HEK293T (cell line): ENCODE measurements at regions not wholly inside any gene's neighbourhood (a gene's known extent, or its start where the extent isn't known, plus 50 kb on each side); places are given as distances from the start of the nearest gene placed in this dataset.
"Not testable (repeated sequence)": the region's sequence is repeated elsewhere in the genome, so short reads cannot be mapped to it uniquely, and the experiment has no call there.

Experiments
- CTCF ChIA-PET: fragments of 350-600 bp; formaldehyde crosslinking; extraction: SDS; loops from one replicate; lab custom pipeline; 2021; ENCODE audit warnings: antibody characterized with exemption, inconsistent platforms; lab: Yijun Ruan, JAX
- POLR2A ChIA-PET: fragments of 350-600 bp; formaldehyde crosslinking; extraction: SDS; loops from one replicate; lab custom pipeline; 2020; ENCODE audit warnings: antibody characterized with exemption, inconsistent platforms; lab: Yijun Ruan, JAX
- DNase-seq: peaks from one replicate; pipeline ENCODE4 v3.0.0; 2012; ENCODE audit warnings: mixed read lengths; ENCODE audit errors: extremely low spot score
- ARNT ChIP-seq: fragments of 450-650 bp; IDR thresholded peaks from 2 replicates; pipeline ENCODE4 v1.6.1; 2017; ENCODE audit warnings: mild to moderate bottlenecking
- BHLHE40 ChIP-seq: fragments of 450-650 bp; IDR thresholded peaks from 2 replicates; pipeline ENCODE4 v1.6.1; 2016; ENCODE audit warnings: mild to moderate bottlenecking, moderate library complexity, borderline replicate concordance
- CTBP1 ChIP-seq: fragments of 450-650 bp; IDR thresholded peaks from 2 replicates; pipeline ENCODE4 v1.6.1; 2016; ENCODE audit warnings: borderline replicate concordance
- ELF4 ChIP-seq: fragments of 450-650 bp; IDR thresholded peaks from 2 replicates; pipeline ENCODE4 v1.6.1; 2017; ENCODE audit warnings: antibody characterized with exemption
- FOXA1 ChIP-seq: fragments of 450-650 bp; IDR thresholded peaks from 2 replicates; pipeline ENCODE4 v1.6.1; 2016; ENCODE audit warnings: mild to moderate bottlenecking
- FOXK2 ChIP-seq: fragments of 450-650 bp; IDR thresholded peaks from 2 replicates; pipeline ENCODE4 v1.6.1; 2016; ENCODE audit warnings: mild to moderate bottlenecking
- FOXM1 ChIP-seq: fragments of 450-650 bp; IDR thresholded peaks from 2 replicates; pipeline ENCODE4 v1.6.1; 2017; ENCODE audit warnings: mild to moderate bottlenecking, borderline replicate concordance
- HDGF ChIP-seq: fragments of 450-650 bp; IDR thresholded peaks from 2 replicates; pipeline ENCODE4 v1.6.1; 2017; ENCODE audit warnings: antibody characterized with exemption, borderline replicate concordance
- L3MBTL2 ChIP-seq: fragments of 450-650 bp; conservative IDR thresholded peaks from 2 replicates; pipeline ENCODE4 v1.6.1; 2016; ENCODE audit warnings: mild to moderate bottlenecking
- LEF1 ChIP-seq: fragments of 450-650 bp; IDR thresholded peaks from 2 replicates; pipeline ENCODE4 v1.6.1; 2017; ENCODE audit warnings: mild to moderate bottlenecking, borderline replicate concordance
- NFRKB ChIP-seq: fragments of 450-650 bp; IDR thresholded peaks from 2 replicates; pipeline ENCODE4 v1.6.1; 2016; ENCODE audit warnings: mild to moderate bottlenecking, moderate library complexity
- SP1 ChIP-seq: fragments of 450-650 bp; IDR thresholded peaks from 2 replicates; pipeline ENCODE4 v1.6.1; 2017
- SUZ12 ChIP-seq: fragments of 450-650 bp; IDR thresholded peaks from 2 replicates; pipeline ENCODE4 v1.6.1; 2016; ENCODE audit warnings: mild to moderate bottlenecking
- TARDBP ChIP-seq: fragments of 450-650 bp; IDR thresholded peaks from 2 replicates; pipeline ENCODE4 v1.6.1; 2016
- ZNF384 ChIP-seq: fragments of 450-650 bp; IDR thresholded peaks from 2 replicates; pipeline ENCODE4 v1.6.1; 2016
- TF ChIP-seq, protein P1 (sequence below): fragments of 450-650 bp; IDR thresholded peaks from 2 replicates; pipeline ENCODE4 v1.6.1; 2016

DNA sequence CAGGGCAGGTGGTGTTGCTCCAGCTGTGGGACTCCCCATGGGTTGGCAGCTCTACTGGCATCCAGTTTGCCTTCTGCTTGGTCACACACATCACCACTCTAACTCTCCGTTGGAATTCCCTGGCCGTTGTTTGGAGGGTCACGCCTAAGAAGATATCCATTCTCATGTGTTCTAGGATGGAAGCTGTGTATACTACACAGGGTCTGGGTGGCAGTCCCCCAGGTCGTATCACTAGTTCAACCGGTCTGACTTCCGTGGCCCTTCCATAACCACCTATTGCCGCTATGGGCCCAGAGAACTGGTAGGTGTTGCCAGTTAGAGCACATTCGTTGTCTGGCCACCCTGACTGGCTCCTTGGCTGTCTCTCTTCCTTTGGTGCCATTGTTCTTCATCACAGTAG, 456.3 kb downstream of the TMEM121 start:
- POLR2A ChIA-PET = no interaction called here
- CTCF ChIA-PET = interaction anchor here (0.6 kb wide), 1 partner anchor 37 kb away, joined by 4 read pairs; no protein-coding TSS in a partner anchor
- DNase-seq = no peak
- TF ChIP-seq FOXK2 (no peak), HDGF (no peak), SUZ12 (no peak), FOXM1 (no peak), ARNT (no peak), BHLHE40 (no peak), LEF1 (no peak), ELF4 (no peak), NFRKB (no peak), TARDBP (no peak), CTBP1 (no peak), ZNF384 (no peak), SP1 (no peak), L3MBTL2 (no peak), FOXA1 (no peak)
- TF ChIP-seq, protein P1, sequence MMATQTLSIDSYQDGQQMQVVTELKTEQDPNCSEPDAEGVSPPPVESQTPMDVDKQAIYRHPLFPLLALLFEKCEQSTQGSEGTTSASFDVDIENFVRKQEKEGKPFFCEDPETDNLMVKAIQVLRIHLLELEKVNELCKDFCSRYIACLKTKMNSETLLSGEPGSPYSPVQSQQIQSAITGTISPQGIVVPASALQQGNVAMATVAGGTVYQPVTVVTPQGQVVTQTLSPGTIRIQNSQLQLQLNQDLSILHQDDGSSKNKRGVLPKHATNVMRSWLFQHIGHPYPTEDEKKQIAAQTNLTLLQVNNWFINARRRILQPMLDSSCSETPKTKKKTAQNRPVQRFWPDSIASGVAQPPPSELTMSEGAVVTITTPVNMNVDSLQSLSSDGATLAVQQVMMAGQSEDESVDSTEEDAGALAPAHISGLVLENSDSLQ = no peak

GRCh38 chr14:105986894-105987284, 460.5 kb downstream of the TMEM121 start:
- ChIA-PET POLR2A (no interaction called here), CTCF (no interaction called here)
- no peak for TF ChIP-seq BHLHE40
- TF ChIP-seq FOXM1 = no peak
- no peak for TF ChIP-seq SP1
- TF ChIP-seq ARNT = no peak
- no peak for TF ChIP-seq FOXA1
- TF ChIP-seq FOXK2 = no peak
- no peak for TF ChIP-seq L3MBTL2
- no peak for TF ChIP-seq NFRKB
- no peak for TF ChIP-seq HDGF
- TF ChIP-seq, protein P1 = no peak
- no peak for TF ChIP-seq ELF4
- no peak for TF ChIP-seq ZNF384

GRCh38 chr14:105987563-105987962, 461.2 kb downstream of the TMEM121 start:
- CTCF ChIA-PET = no interaction called here
- TF ChIP-seq SP1 (no peak), ELF4 (no peak), BHLHE40 (no peak), NFRKB (no peak), FOXK2 (no peak), SUZ12 (no peak), FOXM1 (no peak), CTBP1 (no peak), HDGF (no peak), L3MBTL2 (no peak), LEF1 (no peak), ARNT (no peak), ZNF384 (no peak), TARDBP (no peak), FOXA1 (no peak)
- TF ChIP-seq, protein P1 = no peak
- POLR2A ChIA-PET = no interaction called here
- no peak for DNase-seq

More at GRCh38 chr14:105986894-105987284, 460.5 kb downstream of the TMEM121 start:
- no peak for DNase-seq

- no peak for TF ChIP-seq ARNT
- no peak for TF ChIP-seq TARDBP
- no peak for TF ChIP-seq FOXA1
- TF ChIP-seq L3MBTL2 = no peak
- no peak for TF ChIP-seq CTBP1
- TF ChIP-seq, protein P1 = no peak
- TF ChIP-seq NFRKB = no peak
- TF ChIP-seq HDGF = no peak
- TF ChIP-seq ELF4 = no peak
- TF ChIP-seq SUZ12 = no peak
- no peak for TF ChIP-seq LEF1
- TF ChIP-seq SP1 = no peak
- TF ChIP-seq BHLHE40 = no peak
- ChIA-PET CTCF (no interaction called here), POLR2A (no interaction called here)
- DNase-seq = no peak
These were observed 463.4 kb downstream of the TMEM121 start for GRCh38 chr14:105989566-105990302.

GRCh38 chr14:105991677-105992076, 465.3 kb downstream of the TMEM121 start:
- POLR2A ChIA-PET, DNase-seq, CTCF ChIA-PET: not testable (repeated sequence)
